ENCODE measurements at regions not wholly inside any gene's neighbourhood (a gene's known extent, or its start where the extent isn't known, plus 50 kb on each side); places are given as distances from the start of the nearest gene placed in this dataset.
"Not testable (repeated sequence)": the region's sequence is repeated elsewhere in the genome, so short reads cannot be mapped to it uniquely, and the experiment has no call there.

DNA sequence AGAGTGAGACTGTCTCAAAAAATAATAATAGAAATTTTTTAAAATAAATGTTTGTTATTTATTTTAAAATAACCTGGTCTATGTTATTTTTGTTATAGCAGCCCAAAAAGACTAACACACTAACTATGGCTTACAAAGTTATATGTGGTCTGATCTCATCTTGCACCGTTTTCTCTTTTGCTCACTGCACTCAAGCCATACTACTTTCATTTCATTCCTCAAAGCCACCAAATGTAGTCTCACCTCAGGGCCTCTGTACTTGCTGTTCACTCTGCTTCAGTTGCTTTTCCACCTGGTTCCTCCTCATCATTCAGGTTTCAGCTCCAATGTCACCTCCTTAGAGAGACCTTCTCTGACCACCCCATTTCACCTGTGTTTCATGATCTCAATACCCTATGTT, 55.2 kb upstream of the MDM1 start:
- DNase-seq (ENCODE audit: insufficient read length, low spot score) (no peak), FAIRE-seq (no peak)

DNA sequence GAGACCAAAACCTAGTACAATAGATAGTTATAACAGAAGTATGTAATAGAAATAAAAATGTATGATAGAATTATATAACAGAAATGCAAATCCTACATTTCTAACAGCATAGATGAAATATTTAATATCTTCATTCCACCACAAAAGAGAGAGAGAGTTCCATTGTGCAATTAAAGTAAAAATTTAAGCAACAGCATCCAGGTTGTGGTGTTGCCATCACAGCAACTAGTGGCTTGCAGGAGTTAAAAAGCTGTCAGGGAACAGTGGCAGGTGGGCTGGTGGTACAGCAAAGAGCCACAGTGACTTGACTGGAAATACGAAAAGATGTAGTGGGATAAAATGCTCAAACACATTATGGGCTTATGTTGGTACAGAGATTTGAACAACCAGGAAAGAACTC, 57.1 kb upstream of the MDM1 start:
- no peak for FAIRE-seq
- no peak for DNase-seq (ENCODE audit: insufficient read length, low spot score)

- no peak for DNase-seq (ENCODE audit: insufficient read length, low spot score)
- FAIRE-seq = no peak
These were observed 59.8 kb upstream of the MDM1 start for GRCh38 chr12:68391937-68392336.

- FAIRE-seq (no peak), DNase-seq (ENCODE audit: insufficient read length, low spot score) (no peak)
These were observed 60.2 kb upstream of the MDM1 start for GRCh38 chr12:68392376-68392775.

GRCh38 chr12:68393417-68393816, 61.3 kb upstream of the MDM1 start:
- no peak for DNase-seq (ENCODE audit: insufficient read length, low spot score)
- FAIRE-seq = no peak

DNA sequence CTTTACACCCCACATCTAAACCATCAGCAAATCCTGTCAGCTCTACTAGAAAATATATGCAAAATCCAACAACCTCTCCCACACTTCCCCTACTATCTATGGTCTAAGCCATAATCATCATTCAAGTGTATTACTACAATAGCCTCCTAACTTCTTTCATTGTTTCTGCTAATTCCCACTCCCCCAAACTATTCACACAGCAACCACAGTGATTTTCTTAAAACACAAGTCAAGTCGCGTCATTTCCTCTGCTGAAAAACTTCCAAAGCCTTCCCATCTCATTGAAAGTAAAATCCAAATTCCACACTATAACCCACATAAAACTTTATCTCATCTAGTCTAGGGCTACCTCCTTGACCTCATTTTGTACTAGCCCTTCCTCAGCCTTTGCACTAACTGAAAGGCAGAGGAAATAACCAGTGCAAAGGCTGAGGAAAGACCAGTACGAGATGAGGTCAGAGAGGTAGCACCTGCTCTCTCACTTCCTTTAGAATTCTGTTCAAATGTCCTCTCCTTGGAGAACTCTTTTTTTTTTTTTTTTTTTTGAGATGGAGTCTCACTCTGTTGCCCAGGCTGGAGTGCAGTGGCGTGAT, 65.5 kb upstream of the MDM1 start:
- DNase-seq (ENCODE audit: insufficient read length, low spot score) (no peak), FAIRE-seq (no peak)

DNA sequence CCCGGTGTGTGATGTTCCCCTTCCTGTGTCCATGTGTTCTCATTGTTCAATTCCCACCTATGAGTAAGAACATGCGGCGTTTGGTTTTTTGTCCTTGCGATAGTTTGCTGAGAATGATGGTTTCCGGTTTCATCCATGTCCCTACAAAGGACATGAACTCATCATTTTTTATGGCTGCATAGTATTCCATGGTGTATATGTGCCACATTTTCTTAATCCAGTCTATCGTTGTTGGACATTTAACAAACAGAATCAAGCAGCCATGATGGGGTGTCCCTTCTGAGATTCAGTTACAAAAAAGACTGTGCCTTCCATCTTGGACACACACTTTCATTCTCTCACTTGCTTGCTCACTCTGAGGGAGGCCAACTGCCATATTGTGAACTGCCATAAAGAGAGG, 66.5 kb upstream of the MDM1 start:
- FAIRE-seq; DNase-seq (ENCODE audit: insufficient read length, low spot score): not testable (repeated sequence)

GRCh38 chr12:68400226-68400829, 68.2 kb upstream of the MDM1 start:
- DNase-seq (ENCODE audit: insufficient read length, low spot score) (no peak), FAIRE-seq (no peak)

DNA sequence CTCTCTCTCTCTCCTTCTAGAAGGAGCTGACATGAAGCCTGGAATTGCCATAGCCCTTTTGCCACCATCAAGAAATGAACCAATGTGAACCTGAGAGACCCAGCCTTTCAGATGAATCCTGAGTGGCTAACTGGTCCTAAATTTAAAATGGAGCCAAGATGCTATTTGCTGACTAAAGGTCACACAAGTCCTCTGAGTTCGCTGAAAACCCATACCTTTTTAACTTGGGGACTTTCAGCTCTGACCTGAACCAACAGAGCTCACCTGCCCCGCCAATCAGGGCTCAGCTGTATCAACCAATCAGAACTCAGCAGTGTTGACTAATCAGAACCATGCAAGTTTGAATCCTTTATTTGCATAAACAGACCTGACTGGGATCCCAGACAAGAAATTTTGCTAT, 70.3 kb upstream of the MDM1 start:
- FAIRE-seq = no peak

GRCh38 chr12:68403296-68403695, 71.1 kb upstream of the MDM1 start:
- FAIRE-seq (no peak), DNase-seq (ENCODE audit: insufficient read length, low spot score) (no peak)

More for the DNA sequence above, 70.3 kb upstream of the MDM1 start:
- no peak for DNase-seq (ENCODE audit: insufficient read length, low spot score)

- FAIRE-seq (no peak), DNase-seq (ENCODE audit: insufficient read length, low spot score) (no peak)
These were observed 71.5 kb upstream of the MDM1 start for GRCh38 chr12:68403711-68404110.

GRCh38 chr12:68405343-68405781, 73.2 kb upstream of the MDM1 start:
- FAIRE-seq (no peak), DNase-seq (ENCODE audit: insufficient read length, low spot score) (no peak)

GRCh38 chr12:68406134-68406576, 74.0 kb upstream of the MDM1 start:
- DNase-seq (ENCODE audit: insufficient read length, low spot score) = peak; percentile 65
- peak; percentile 75 for FAIRE-seq

- no peak for FAIRE-seq
- no peak for DNase-seq (ENCODE audit: insufficient read length, low spot score)
These were observed 74.7 kb upstream of the MDM1 start for GRCh38 chr12:68406911-68407310.

DNA sequence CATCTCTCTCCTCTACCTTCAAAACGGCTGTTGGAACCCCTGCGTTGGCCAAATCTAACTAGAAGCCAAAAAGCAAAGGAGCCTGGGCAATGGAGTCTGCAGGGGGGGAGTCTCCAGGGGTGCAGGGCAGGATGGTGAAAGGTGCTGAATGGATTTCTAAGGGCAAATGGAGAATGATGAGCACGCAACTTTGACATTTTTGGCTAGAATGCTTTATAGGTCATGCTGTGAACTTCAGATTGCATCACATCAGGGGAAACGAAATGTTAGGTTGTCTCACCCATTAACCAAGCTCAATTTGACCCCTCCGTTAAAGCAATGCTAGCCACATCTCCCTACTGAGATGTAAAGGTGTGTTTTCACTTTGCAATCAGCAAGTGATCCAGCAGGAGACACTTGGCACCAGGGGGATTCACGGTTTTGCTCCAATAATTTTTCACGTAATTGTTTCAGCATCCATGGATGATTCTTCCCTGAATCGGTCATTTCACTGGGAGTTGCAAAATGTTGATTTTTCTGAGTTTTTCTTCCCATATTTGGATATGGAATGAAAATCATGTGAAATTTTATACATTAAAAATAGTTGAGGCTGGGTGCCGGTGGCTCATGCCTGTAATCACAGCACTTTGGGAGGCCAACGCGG, 78.0 kb upstream of the MDM1 start:
- no peak for DNase-seq (ENCODE audit: insufficient read length, low spot score)
- FAIRE-seq = no peak

DNA sequence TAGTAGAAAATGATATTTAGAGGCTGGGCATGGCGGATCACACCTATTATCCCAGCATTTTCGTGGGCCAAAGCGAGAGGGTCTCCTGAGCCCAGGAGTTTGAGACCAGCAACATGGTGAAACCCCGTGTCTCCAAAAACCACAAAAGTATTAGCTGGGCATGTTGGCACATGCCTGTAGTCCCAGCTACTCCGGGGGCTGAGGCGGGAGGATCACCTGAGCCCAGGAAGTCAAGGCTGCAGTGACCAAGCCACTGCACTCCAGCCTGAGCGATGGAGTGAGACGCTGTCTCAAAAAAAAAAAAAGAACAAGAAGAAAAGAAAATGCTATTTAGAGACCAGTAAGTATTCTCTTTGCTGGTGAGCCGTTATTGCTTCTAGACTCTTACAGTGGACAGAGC, 79.2 kb upstream of the MDM1 start:
- DNase-seq (ENCODE audit: insufficient read length, low spot score) (no peak), FAIRE-seq (no peak)

DNA sequence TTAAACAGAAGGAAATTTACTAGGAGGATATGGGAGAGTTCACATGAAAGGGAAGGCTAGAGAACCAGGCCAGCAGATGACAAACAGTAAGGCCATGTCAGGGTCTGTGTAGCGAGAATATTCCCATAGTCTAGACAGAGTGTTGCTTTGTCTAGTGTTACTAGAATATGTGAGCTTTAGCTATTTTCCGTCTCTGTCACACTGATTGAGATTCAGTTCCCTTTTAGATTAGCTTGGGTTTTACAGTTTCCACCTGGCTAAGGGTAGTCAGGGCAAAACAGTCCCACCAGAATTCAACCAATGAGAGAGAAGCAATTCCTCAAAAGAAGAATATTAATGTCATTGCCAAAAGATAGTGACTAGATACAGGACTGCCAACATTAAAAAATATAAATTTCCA, 82.8 kb upstream of the MDM1 start:
- FAIRE-seq = no peak
- DNase-seq (ENCODE audit: insufficient read length, low spot score) = no peak

GRCh38 chr12:68416350-68416749, 84.2 kb upstream of the MDM1 start:
- DNase-seq (ENCODE audit: insufficient read length, low spot score) = no peak
- FAIRE-seq = no peak

GRCh38 chr12:68416826-68417225, 84.7 kb upstream of the MDM1 start:
- DNase-seq (ENCODE audit: insufficient read length, low spot score) = no peak
- no peak for FAIRE-seq

DNA sequence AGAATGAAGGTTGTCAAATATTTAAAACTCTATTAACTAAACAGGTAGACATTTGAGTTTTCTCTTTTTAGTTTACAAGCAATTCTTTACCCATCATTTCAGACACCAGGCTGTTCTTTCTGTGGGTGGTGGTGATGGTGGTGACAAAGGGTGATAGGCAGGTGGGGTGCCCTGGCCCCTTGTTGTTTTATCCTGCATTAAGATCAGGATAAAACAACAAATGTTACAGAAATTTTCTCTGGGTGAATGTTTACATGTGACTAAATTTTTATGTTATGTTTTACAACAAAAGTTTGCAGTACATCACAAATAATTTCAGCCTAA, 85.9 kb upstream of the MDM1 start:
- FAIRE-seq = no peak
- DNase-seq (ENCODE audit: insufficient read length, low spot score) = no peak

GRCh38 chr12:68420225-68421010, 88.3 kb upstream of the MDM1 start:
- no peak for DNase-seq (ENCODE audit: insufficient read length, low spot score)

GRCh38 chr12:68422159-68422558, 90.0 kb upstream of the MDM1 start:
- FAIRE-seq = no peak
- no peak for DNase-seq (ENCODE audit: insufficient read length, low spot score)

More at GRCh38 chr12:68420225-68421010, 88.3 kb upstream of the MDM1 start:
- peak; percentile 80 for FAIRE-seq

All from HTR-8/SVneo (cell line).